Esophagus muscularis mucosa (tissue), 3 donors: ENCODE measurements at regions not wholly inside any gene's neighbourhood (a gene's known extent, or its start where the extent isn't known, plus 50 kb on each side); places are given as distances from the start of the nearest gene placed in this dataset.

Source experiments
- CTCF ChIP-seq, 3 experiments: fragments of 200-600 bp in 2 of 3; fragments of 450-650 bp in 1 of 3; sonication (generic) in 2 of 3; IDR thresholded peaks; one replicate each; pipeline ENCODE4 v1.5.1; 2017 to 2019; ENCODE audit warnings: antibody characterized with exemption in 3 of 3, mild to moderate bottlenecking in 2 of 3, moderate library complexity in 1 of 3
- EP300 ChIP-seq: sonication (generic); formaldehyde crosslinking; IDR thresholded peaks from one replicate; pipeline ENCODE4 v1.6.1; 2017; ENCODE audit warnings: antibody characterized with exemption

DNA sequence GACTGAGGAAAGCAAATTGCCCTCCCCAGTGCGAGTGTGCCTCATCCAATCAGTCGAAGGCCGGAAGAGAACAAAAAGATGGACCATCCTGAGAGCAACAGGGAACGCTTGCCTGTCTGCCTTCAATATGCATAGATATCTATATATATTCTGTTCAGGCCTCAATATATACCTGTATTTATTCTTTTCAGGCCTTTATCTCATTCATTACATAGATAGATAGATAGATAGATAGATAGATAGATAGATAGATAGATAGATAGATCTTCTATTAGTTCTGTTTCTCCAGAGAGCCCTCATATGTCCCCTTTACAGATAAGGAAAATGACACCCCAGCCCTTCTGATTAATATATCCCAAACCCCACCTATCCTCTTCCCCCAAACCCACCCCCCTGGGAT, 55.1 kb upstream of the LMO2 start:
- TF ChIP-seq CTCF (IDR thresholded peaks at IDR 0.05): no peak
- TF ChIP-seq EP300: no peak
